IMR-90 (cell line): ENCODE measurements at regions not wholly inside any gene's neighbourhood (a gene's known extent, or its start where the extent isn't known, plus 50 kb on each side); places are given as distances from the start of the nearest gene placed in this dataset.

ENCODE experiments used
- ATAC-seq: fragments of 200-7000 bp; cut with Tn5 transposase; 2 replicates; pipeline ENCODE4 v1.9.1; 2020; ENCODE audit warnings: low read depth, mild to moderate bottlenecking, moderate library complexity
- BruUV-seq: library from RNA; stranded (reverse); fragments of 400-500 nt; replicated peaks from 2 replicates; lab custom pipeline; 2021; lab: Mats Ljungman, UMichigan
- CTCF ChIA-PET: fragments of 300-600 bp; formaldehyde crosslinking; extraction: SDS; loops from one replicate; lab custom pipeline; 2021; ENCODE audit warnings: antibody characterized with exemption; lab: Yijun Ruan, JAX
- POLR2A ChIA-PET: fragments of 300-600 bp; sonication (Branson Sonifier 250); formaldehyde crosslinking; loops from one replicate; lab custom pipeline; 2022; ENCODE audit warnings: antibody characterized with exemption; ENCODE audit not compliant: unreplicated experiment; lab: Charles Lee
- DNase-seq: peaks from one replicate; pipeline ENCODE4 v3.0.0; 2013
- H2AFZ ChIP-seq: replicated peaks from 2 replicates; pipeline ENCODE3; 2013; ENCODE audit warnings: low read length, mild to moderate bottlenecking; ENCODE audit not compliant: poor library complexity
- H2AK5ac ChIP-seq: 2 replicates; pipeline ENCODE4 v1.6.1; 2013; ENCODE audit warnings: low read depth, low read length, inconsistent platforms
- H2AK9ac ChIP-seq: replicated peaks from 2 replicates; pipeline ENCODE3; 2013; ENCODE audit warnings: mild to moderate bottlenecking, low read depth, low read length, moderate library complexity; ENCODE audit not compliant: poor library complexity
- H2BK120ac ChIP-seq: 2 replicates; pipeline ENCODE4 v1.6.1; 2013; ENCODE audit warnings: low read depth, low read length, inconsistent platforms
- H2BK15ac ChIP-seq: 3 replicates; pipeline ENCODE4 v1.6.1; 2013; ENCODE audit warnings: low read depth, low read length, inconsistent platforms
- H2BK20ac ChIP-seq: 2 replicates; pipeline ENCODE4 v1.6.1; 2013; ENCODE audit warnings: low read depth, mild to moderate bottlenecking, inconsistent platforms, low read length, moderate library complexity
- H2BK5ac ChIP-seq: 2 replicates; pipeline ENCODE4 v1.6.1; 2013; ENCODE audit warnings: mild to moderate bottlenecking, low read depth, low read length, inconsistent platforms; ENCODE audit not compliant: poor library complexity, severe bottlenecking
- H3K14ac ChIP-seq: replicated peaks from 2 replicates; pipeline ENCODE4 v1.6.1; 2013; ENCODE audit warnings: low read depth, low read length, inconsistent platforms
- H3K18ac ChIP-seq: 2 replicates; pipeline ENCODE4 v1.6.1; 2013; ENCODE audit warnings: low read depth, low read length, control low read depth
- H3K23ac ChIP-seq: 2 replicates; pipeline ENCODE4 v1.6.1; 2013; ENCODE audit warnings: low read depth, low read length, inconsistent platforms
- H3K27ac ChIP-seq: 2 replicates; pipeline ENCODE4 v1.5.1; 2013; ENCODE audit warnings: mild to moderate bottlenecking, control low read depth, low read length; ENCODE audit not compliant: insufficient read depth
- H3K27me3 ChIP-seq: 2 replicates; pipeline ENCODE4 v1.6.1; 2013; ENCODE audit warnings: low read length; ENCODE audit not compliant: control insufficient read depth, insufficient read depth
- H3K36me3 ChIP-seq: 2 replicates; pipeline ENCODE4 v1.6.1; 2013; ENCODE audit warnings: low read length, mixed read lengths; ENCODE audit not compliant: control insufficient read depth, insufficient read depth
- H3K4ac ChIP-seq: 2 replicates; pipeline ENCODE4 v1.6.1; 2013; ENCODE audit warnings: low read depth, low read length, inconsistent platforms
- H3K4me1 ChIP-seq: 2 replicates; pipeline ENCODE4 v1.6.1; 2013; ENCODE audit warnings: low read length, mixed read lengths; ENCODE audit not compliant: control insufficient read depth, insufficient read depth
- H3K4me2 ChIP-seq: 2 replicates; pipeline ENCODE4 v1.6.1; 2013; ENCODE audit warnings: low read depth, mild to moderate bottlenecking, control low read depth, low read length, moderate library complexity
- H3K4me3 ChIP-seq: 2 replicates; pipeline ENCODE4 v1.5.1; 2013; ENCODE audit warnings: low read depth, mild to moderate bottlenecking, control low read depth, low read length, moderate library complexity; ENCODE audit not compliant: insufficient read depth
- H3K56ac ChIP-seq: 2 replicates; pipeline ENCODE4 v1.6.1; 2013; ENCODE audit warnings: low read length, inconsistent platforms; ENCODE audit not compliant: insufficient read depth; ENCODE audit errors: extremely low read depth
- H3K79me1 ChIP-seq, 2 experiments: 2 replicates each; pipeline ENCODE4 v1.6.1; 2013; ENCODE audit warnings: low read length in 2 of 2, inconsistent platforms in 1 of 2, low read depth in 1 of 2
- H3K9ac ChIP-seq: 2 replicates; pipeline ENCODE4 v1.6.1; 2013; ENCODE audit warnings: low read depth, low read length, control low read depth
- H3K9me1 ChIP-seq: 2 replicates; pipeline ENCODE4 v1.6.1; 2013; ENCODE audit warnings: low read length, inconsistent platforms; ENCODE audit not compliant: insufficient read depth
- H3K9me3 ChIP-seq: 2 replicates; pipeline ENCODE4 v1.6.1; 2013; ENCODE audit warnings: low read length; ENCODE audit not compliant: control insufficient read depth, insufficient read depth
- H4K20me1 ChIP-seq: 2 replicates; pipeline ENCODE4 v1.6.1; 2013; ENCODE audit warnings: low read length, inconsistent platforms; ENCODE audit not compliant: insufficient read depth
- H4K5ac ChIP-seq: 2 replicates; pipeline ENCODE4 v1.6.1; 2013; ENCODE audit warnings: mild to moderate bottlenecking, low read depth, low read length, control low read depth
- H4K8ac ChIP-seq, 2 experiments: 2 replicates each; pipeline ENCODE4 v1.6.1; 2013; ENCODE audit warnings: low read depth in 2 of 2, low read length in 2 of 2, control low read depth in 1 of 2, inconsistent platforms in 1 of 2
- H4K91ac ChIP-seq: 2 replicates; pipeline ENCODE4 v1.6.1; 2013; ENCODE audit warnings: low read depth, low read length, inconsistent platforms; ENCODE audit not compliant: insufficient read depth
- BHLHE40 ChIP-seq: fragments of 150-350 bp; IDR thresholded peaks from 2 replicates; pipeline ENCODE4 v1.6.1; 2016; ENCODE audit warnings: mild to moderate bottlenecking, low read depth, low read length
- CEBPB ChIP-seq: IDR thresholded peaks from 2 replicates; pipeline ENCODE4 v1.6.1; 2012; ENCODE audit warnings: low read depth, low read length, improper control_type of control experiment
- CHD1 ChIP-seq: IDR thresholded peaks from 2 replicates; pipeline ENCODE4 v1.6.1; 2012; ENCODE audit warnings: low read depth, low read length, improper control_type of control experiment
- CTCF ChIP-seq: conservative IDR thresholded peaks from 2 replicates; pipeline ENCODE4 v1.5.1; 2012; ENCODE audit warnings: mild to moderate bottlenecking, low read depth, low read length, improper control_type of control experiment
- ELK1 ChIP-seq: fragments of 150-350 bp; IDR thresholded peaks from 2 replicates; pipeline ENCODE4 v1.6.1; 2016; ENCODE audit warnings: low read depth, mild to moderate bottlenecking, low read length, moderate library complexity, borderline replicate concordance
- FOS ChIP-seq: fragments of 150-350 bp; IDR thresholded peaks from 2 replicates; pipeline ENCODE4 v1.6.1; 2016; ENCODE audit warnings: low read depth, low read length
- MAFK ChIP-seq: IDR thresholded peaks from 2 replicates; pipeline ENCODE4 v1.6.1; 2012; ENCODE audit warnings: low read depth, low read length, improper control_type of control experiment
- MAZ ChIP-seq: IDR thresholded peaks from 2 replicates; pipeline ENCODE4 v1.6.1; 2012; ENCODE audit warnings: low read depth, mild to moderate bottlenecking, low read length, improper control_type of control experiment, moderate library complexity, borderline replicate concordance
- MXI1 ChIP-seq: IDR thresholded peaks from 2 replicates; pipeline ENCODE4 v1.6.1; 2012; ENCODE audit warnings: low read depth, mild to moderate bottlenecking, low read length, moderate library complexity, borderline replicate concordance
- NFE2L2 ChIP-seq: fragments of 150-350 bp; IDR thresholded peaks from 2 replicates; pipeline ENCODE4 v1.6.1; 2016; ENCODE audit warnings: low read depth, mild to moderate bottlenecking, low read length
- POLR2A ChIP-seq: IDR thresholded peaks from 2 replicates; pipeline ENCODE4 v1.6.1; 2012; ENCODE audit warnings: mild to moderate bottlenecking, low read depth, low read length
- RAD21 ChIP-seq: IDR thresholded peaks from 2 replicates; pipeline ENCODE4 v1.6.1; 2012; ENCODE audit warnings: low read length, improper control_type of control experiment
- RCOR1 ChIP-seq: IDR thresholded peaks from 2 replicates; pipeline ENCODE4 v1.6.1; 2012; ENCODE audit warnings: mild to moderate bottlenecking, low read length, improper control_type of control experiment; ENCODE audit not compliant: insufficient replicate concordance
- RFX5 ChIP-seq: IDR thresholded peaks from 2 replicates; pipeline ENCODE4 v1.8.0; 2012; ENCODE audit warnings: low read depth, mild to moderate bottlenecking, low read length, moderate library complexity
- SMC3 ChIP-seq: fragments of 150-350 bp; IDR thresholded peaks from 2 replicates; pipeline ENCODE4 v1.6.1; 2016; ENCODE audit warnings: low read depth, mild to moderate bottlenecking, antibody characterized with exemption, low read length, moderate library complexity
- USF2 ChIP-seq: fragments of 150-350 bp; IDR thresholded peaks from 2 replicates; pipeline ENCODE4 v1.6.1; 2017; ENCODE audit warnings: mild to moderate bottlenecking, antibody characterized with exemption, low read length, low read depth
- WGBS, 2 experiments: methylation state at CpG; one replicate each; pipeline versions ENCODE4 v1.1.5 to v1.1.7; 2013; ENCODE audit warnings: missing lambda C conversion rate in 2 of 2; ENCODE audit not compliant: insufficient read length in 1 of 2; ENCODE audit errors: extremely low coverage in 2 of 2; 5-methylcytosine and 5-hydroxymethylcytosine counted together
- dilution Hi-C: fragments of 300-500 bp; cut with HindIII; formaldehyde crosslinking; loops from one replicate; pipeline ENCODE4 v1.14.3; 2018; ENCODE audit warnings: low sequenced_read_pairs; ENCODE audit not compliant: unreplicated experiment
- in situ Hi-C: fragments of 300-500 bp; cut with MboI; formaldehyde crosslinking; loops from 3 replicates; pipeline ENCODE4 v1.14.3; 2019; ENCODE audit warnings: low sequenced_read_pairs, inconsistent platforms, mixed read lengths
- intact Hi-C: fragments of 100-400 bp; cut with micrococcal nuclease; formaldehyde crosslinking; loops from 2 replicates; pipeline ENCODE4 v1.10.0; 2022

- Histone ChIP-seq H3K79me1 (no peaks in the 10 kb centered on the region), H3K9ac (no peak overlapping the region), H4K5ac (no peak overlapping the region), H3K4me1 (no peaks in the 10 kb centered on the region), H3K27me3 (no peaks in the 10 kb centered on the region), H3K9me3 (no peaks in the 10 kb centered on the region; the same call in 1 of the 2 replicates), H3K36me3 (no peaks in the 10 kb centered on the region), H2BK120ac (no peak overlapping the region), H3K23ac (no peak overlapping the region), H3K14ac (no peak overlapping the region), H4K8ac (no peak overlapping the region), H3K4me2 (no peak overlapping the region), H2BK15ac (no peak overlapping the region), H2AFZ (no peak overlapping the region), H2BK20ac (no peak overlapping the region), H3K27ac (no peak overlapping the region), H2AK5ac (no peak overlapping the region), H3K18ac (no peak overlapping the region), H3K9me1 (no peaks in the 10 kb centered on the region), H2AK9ac (no peak overlapping the region), H3K56ac (no peak overlapping the region; the same call in 1 of the 2 replicates), H2BK5ac (no peak overlapping the region), H4K20me1 (no peaks in the 10 kb centered on the region), H3K4ac (no peak overlapping the region), H3K4me3 (no peak overlapping the region), H4K91ac (no peak overlapping the region)
- TF ChIP-seq RCOR1 (no peak), FOS (no peak), ELK1 (no peak), RAD21 (no peak), MAFK (no peak), MAZ (no peak), USF2 (no peak), CHD1 (no peak), CTCF (no peak), POLR2A (no peak), CEBPB (no peak), RFX5 (no peak), BHLHE40 (no peak), MXI1 (no peak), NFE2L2 (no peak), SMC3 (no peak)
- WGBS, 2 experiments = 20% methylated on average over 1 of the region's 3 CpGs; no CpG with 5 or more reads in 1 of the 2 experiments
- BruUV-seq = no TSS peak
- POLR2A ChIA-PET = no interaction called here
- in situ Hi-C loops = no loop called here
- dilution Hi-C loops = no loop called here
- CTCF ChIA-PET = no interaction called here
- ATAC-seq (no peak), DNase-seq (no peak)
- intact Hi-C loops = no loop called here
Measured at GRCh38 chr12:61923152-61923551, 337.1 kb upstream of the USP15 start.
